ENCODE measurements at regions not wholly inside any gene's neighbourhood (a gene's known extent, or its start where the extent isn't known, plus 50 kb on each side); places are given as distances from the start of the nearest gene placed in this dataset.

GRCh38 chr13:58992478-58993042, 1171.2 kb downstream of the DIAPH3 start:
- no peak overlapping the region for H3K27ac Mint-ChIP-seq
- ATAC-seq (ENCODE audit: low read depth in 2 of 2): no peak
- H3K4me1 Mint-ChIP-seq: no peaks in the 10 kb centered on the region
- no peaks in the 10 kb centered on the region for H3K36me3 Mint-ChIP-seq
- no peaks in the 10 kb centered on the region for H3K27me3 Mint-ChIP-seq
- no peak overlapping the region for H3K4me3 Mint-ChIP-seq
- H3K9me3 Mint-ChIP-seq: peaks cover 0 to 4% (median 0%) of the 10 kb centered on the region in 7 donors
- no peak for DNase-seq

GRCh38 chr13:58994077-58994476, 1169.7 kb downstream of the DIAPH3 start:
- Mint-ChIP-seq H3K36me3 (no peaks in the 10 kb centered on the region), H3K4me3 (no peak overlapping the region), H3K9me3 (peaks cover 0 to 4% (median 0%) of the 10 kb centered on the region in 7 donors), H3K27me3 (no peaks in the 10 kb centered on the region), H3K27ac (no peak overlapping the region), H3K4me1 (no peaks in the 10 kb centered on the region)
- DNase-seq (no peak), ATAC-seq (ENCODE audit: low read depth in 2 of 2) (no peak)

- no peak for ATAC-seq (ENCODE audit: low read depth in 2 of 2)
Measured at GRCh38 chr13:58994777-58995176, 1169.0 kb downstream of the DIAPH3 start.

GRCh38 chr13:58998716-58999115, 1165.0 kb downstream of the DIAPH3 start:
- H3K36me3 Mint-ChIP-seq: no peaks in the 10 kb centered on the region
- peaks cover 0 to 5% (median 0%) of the 10 kb centered on the region in 7 donors for H3K9me3 Mint-ChIP-seq
- H3K4me1 Mint-ChIP-seq: no peaks in the 10 kb centered on the region
- ATAC-seq (ENCODE audit: low read depth in 2 of 2): no peak
- peaks cover 0 to 4% (median 0%) of the 10 kb centered on the region in 3 donors for H3K27me3 Mint-ChIP-seq
- no peak overlapping the region for H3K4me3 Mint-ChIP-seq
- H3K27ac Mint-ChIP-seq: peak overlapping the region in 1 of 6 donors; percentile 7
- DNase-seq: no peak

More at GRCh38 chr13:58994777-58995176, 1169.0 kb downstream of the DIAPH3 start:
- Mint-ChIP-seq H3K4me3 (no peak overlapping the region), H3K36me3 (no peaks in the 10 kb centered on the region), H3K4me1 (no peaks in the 10 kb centered on the region), H3K9me3 (peaks cover 0 to 4% (median 0%) of the 10 kb centered on the region in 7 donors), H3K27ac (no peak overlapping the region), H3K27me3 (no peaks in the 10 kb centered on the region)
- DNase-seq: no peak

- peaks cover 0 to 4% (median 0%) of the 10 kb centered on the region in 3 donors for H3K27me3 Mint-ChIP-seq
- ATAC-seq (ENCODE audit: low read depth in 2 of 2): no peak
- H3K4me3 Mint-ChIP-seq: no peak overlapping the region
Measured at GRCh38 chr13:58999851-59000250, 1163.9 kb downstream of the DIAPH3 start.

GRCh38 chr13:59000770-59001169, 1163.0 kb downstream of the DIAPH3 start:
- DNase-seq (no peak), ATAC-seq (ENCODE audit: low read depth in 2 of 2) (no peak)
- Mint-ChIP-seq H3K27ac (no peak overlapping the region), H3K4me3 (no peak overlapping the region), H3K9me3 (peaks cover 0 to 5% (median 0%) of the 10 kb centered on the region in 7 donors), H3K4me1 (no peaks in the 10 kb centered on the region), H3K27me3 (peaks cover 0 to 4% (median 0%) of the 10 kb centered on the region in 3 donors), H3K36me3 (no peaks in the 10 kb centered on the region)

More at GRCh38 chr13:58999851-59000250, 1163.9 kb downstream of the DIAPH3 start:
- Mint-ChIP-seq H3K27ac (no peak overlapping the region), H3K36me3 (no peaks in the 10 kb centered on the region), H3K4me1 (no peaks in the 10 kb centered on the region), H3K9me3 (peaks cover 0 to 5% (median 0%) of the 10 kb centered on the region in 7 donors)
- no peak for DNase-seq

- no peaks in the 10 kb centered on the region for H3K36me3 Mint-ChIP-seq
- no peak for DNase-seq
- no peaks in the 10 kb centered on the region for H3K4me1 Mint-ChIP-seq
- no peak for ATAC-seq (ENCODE audit: low read depth in 2 of 2)
- H3K9me3 Mint-ChIP-seq: peaks cover 0 to 6% (median 3%) of the 10 kb centered on the region in 7 donors
- H3K27ac Mint-ChIP-seq: no peak overlapping the region
- H3K4me3 Mint-ChIP-seq: no peak overlapping the region
- no peaks in the 10 kb centered on the region for H3K27me3 Mint-ChIP-seq
Measured at GRCh38 chr13:59012731-59013130, 1151.0 kb downstream of the DIAPH3 start.

GRCh38 chr13:59016250-59016649, 1147.5 kb downstream of the DIAPH3 start:
- H3K36me3 Mint-ChIP-seq: no peaks in the 10 kb centered on the region
- no peak overlapping the region for H3K4me3 Mint-ChIP-seq
- DNase-seq (no peak), ATAC-seq (ENCODE audit: low read depth in 2 of 2) (no peak)
- no peaks in the 10 kb centered on the region for H3K4me1 Mint-ChIP-seq
- H3K27ac Mint-ChIP-seq: no peak overlapping the region
- peaks cover 0 to 6% (median under 1%) of the 10 kb centered on the region in 7 donors for H3K9me3 Mint-ChIP-seq
- H3K27me3 Mint-ChIP-seq: no peaks in the 10 kb centered on the region

- no peaks in the 10 kb centered on the region for H3K4me1 Mint-ChIP-seq
- no peak overlapping the region for H3K4me3 Mint-ChIP-seq
- no peaks in the 10 kb centered on the region for H3K27me3 Mint-ChIP-seq
- no peaks in the 10 kb centered on the region for H3K36me3 Mint-ChIP-seq
- DNase-seq (no peak), ATAC-seq (ENCODE audit: low read depth in 2 of 2) (no peak)
- H3K9me3 Mint-ChIP-seq: peaks cover 0 to 15% (median 0%) of the 10 kb centered on the region in 7 donors
- no peak overlapping the region for H3K27ac Mint-ChIP-seq
Measured at GRCh38 chr13:59024434-59024833, 1139.3 kb downstream of the DIAPH3 start.

GRCh38 chr13:59034198-59034597, 1129.5 kb downstream of the DIAPH3 start:
- H3K36me3 Mint-ChIP-seq: no peaks in the 10 kb centered on the region
- no peak overlapping the region for H3K27ac Mint-ChIP-seq
- no peak overlapping the region for H3K4me3 Mint-ChIP-seq
- DNase-seq (no peak), ATAC-seq (ENCODE audit: low read depth in 2 of 2) (no peak)
- H3K27me3 Mint-ChIP-seq: no peaks in the 10 kb centered on the region
- no peaks in the 10 kb centered on the region for H3K4me1 Mint-ChIP-seq
- H3K9me3 Mint-ChIP-seq: peaks cover 0 to 7% (median 2%) of the 10 kb centered on the region in 7 donors

GRCh38 chr13:59038824-59039223, 1124.9 kb downstream of the DIAPH3 start:
- H3K27me3 Mint-ChIP-seq: no peaks in the 10 kb centered on the region
- H3K9me3 Mint-ChIP-seq: peaks cover 0 to 12% (median 2%) of the 10 kb centered on the region in 7 donors
- H3K27ac Mint-ChIP-seq: no peak overlapping the region
- H3K4me3 Mint-ChIP-seq: no peak overlapping the region
- no peaks in the 10 kb centered on the region for H3K4me1 Mint-ChIP-seq
- ATAC-seq (ENCODE audit: low read depth in 2 of 2) (no peak), DNase-seq (no peak)
- no peaks in the 10 kb centered on the region for H3K36me3 Mint-ChIP-seq

GRCh38 chr13:59043016-59043415, 1120.7 kb downstream of the DIAPH3 start:
- no peak for DNase-seq
- Mint-ChIP-seq H3K4me1 (no peaks in the 10 kb centered on the region), H3K9me3 (peaks cover 0 to 18% (median 2%) of the 10 kb centered on the region in 7 donors), H3K36me3 (no peaks in the 10 kb centered on the region), H3K4me3 (no peak overlapping the region), H3K27me3 (no peaks in the 10 kb centered on the region), H3K27ac (no peak overlapping the region)
- no peak for ATAC-seq (ENCODE audit: low read depth in 2 of 2)

GRCh38 chr13:59047546-59047945, 1116.2 kb downstream of the DIAPH3 start:
- H3K27me3 Mint-ChIP-seq: no peaks in the 10 kb centered on the region
- ATAC-seq (ENCODE audit: low read depth in 2 of 2) (no peak), DNase-seq (no peak)
- H3K4me3 Mint-ChIP-seq: no peak overlapping the region
- H3K27ac Mint-ChIP-seq: no peak overlapping the region
- no peaks in the 10 kb centered on the region for H3K36me3 Mint-ChIP-seq
- H3K4me1 Mint-ChIP-seq: no peaks in the 10 kb centered on the region
- H3K9me3 Mint-ChIP-seq: peaks cover 0 to 11% (median under 1%) of the 10 kb centered on the region in 7 donors

- Mint-ChIP-seq H3K27ac (no peak overlapping the region), H3K4me3 (no peak overlapping the region), H3K27me3 (no peaks in the 10 kb centered on the region), H3K36me3 (no peaks in the 10 kb centered on the region), H3K9me3 (peaks cover 0 to 5% (median 0%) of the 10 kb centered on the region in 7 donors), H3K4me1 (no peaks in the 10 kb centered on the region)
- DNase-seq (no peak), ATAC-seq (ENCODE audit: low read depth in 2 of 2) (no peak)
Measured at GRCh38 chr13:59061621-59062020, 1102.1 kb downstream of the DIAPH3 start.

Data from naive B cell (primary cell).